Hematopoietic multipotent progenitor cell (in vitro differentiated cells): ENCODE measurements at regions not wholly inside any gene's neighbourhood (a gene's known extent, or its start where the extent isn't known, plus 50 kb on each side); places are given as distances from the start of the nearest gene placed in this dataset.
"Not testable (repeated sequence)": the region's sequence is repeated elsewhere in the genome, so short reads cannot be mapped to it uniquely, and the experiment has no call there.

Experiments
- DNase-seq, 3 donors: peaks; one replicate each; pipeline ENCODE4 v3.0.0-alpha.2; 2011 to 2015; ENCODE audit warnings: low read depth in 2 of 3, low spot score in 2 of 3

DNA sequence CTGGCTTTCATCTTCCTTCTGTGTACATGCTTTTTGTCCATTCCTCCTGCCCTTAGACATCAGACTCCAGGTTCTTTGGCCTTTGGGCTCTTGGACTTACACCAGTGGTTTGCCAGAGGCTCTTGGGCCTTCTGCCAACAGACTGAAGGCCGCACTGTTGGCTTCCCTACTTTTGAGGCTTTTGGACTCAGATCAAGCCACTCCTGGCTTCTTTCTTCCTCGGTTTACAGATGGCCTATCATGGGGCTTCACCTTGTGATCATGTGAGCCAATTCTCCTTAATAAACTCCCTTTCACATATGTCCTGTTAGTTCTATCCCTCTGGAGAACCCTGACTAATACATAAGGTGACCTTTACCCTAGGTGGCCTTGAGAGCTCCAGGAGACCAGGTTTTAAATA is 189.1 kb upstream of the CCNG1 start:
- DNase-seq = no peak

DNA sequence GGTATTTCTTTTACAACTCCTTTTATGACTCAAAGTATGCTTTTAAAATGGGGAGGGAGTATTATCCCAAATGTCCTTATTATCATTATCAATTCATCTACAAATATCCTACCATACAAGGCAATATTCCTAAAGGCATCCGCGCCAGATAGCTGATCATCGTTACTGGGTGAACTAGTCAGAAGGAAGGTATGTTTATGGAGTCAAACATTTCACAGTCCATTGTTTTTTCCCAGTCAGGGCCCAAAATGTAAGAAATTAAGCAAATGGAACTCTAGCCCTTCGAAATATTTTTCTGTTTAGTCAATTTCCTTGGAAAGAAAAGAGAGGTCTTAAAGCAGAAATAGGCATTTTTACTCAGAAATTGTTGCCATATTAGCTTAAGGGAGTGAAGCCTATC is 188.5 kb upstream of the CCNG1 start:
- DNase-seq = no peak

- no peak for DNase-seq
Observed at GRCh38 chr5:163252950-163253349, 184.4 kb upstream of the CCNG1 start.

DNA sequence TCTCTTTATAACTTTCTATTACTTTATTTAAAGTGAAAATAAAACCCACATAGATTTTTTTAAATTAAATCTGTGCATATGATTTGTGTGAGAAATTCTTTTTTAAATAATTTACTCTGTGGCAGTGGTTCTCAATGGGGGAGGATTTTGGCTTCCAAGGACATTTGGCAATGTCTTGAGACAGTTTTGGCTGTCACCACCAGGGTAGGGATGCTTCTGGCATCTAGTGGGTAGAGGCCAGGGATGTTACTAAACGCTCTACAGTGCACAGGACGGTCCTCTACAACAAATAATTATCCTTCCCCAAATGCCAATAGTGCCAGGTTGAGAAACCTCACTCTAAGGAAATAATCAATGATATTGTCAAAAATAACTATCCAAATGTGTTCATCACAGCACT is 177.9 kb upstream of the CCNG1 start:
- DNase-seq = no peak

- no peak for DNase-seq
Observed at GRCh38 chr5:163260471-163260870, 176.9 kb upstream of the CCNG1 start.

DNA sequence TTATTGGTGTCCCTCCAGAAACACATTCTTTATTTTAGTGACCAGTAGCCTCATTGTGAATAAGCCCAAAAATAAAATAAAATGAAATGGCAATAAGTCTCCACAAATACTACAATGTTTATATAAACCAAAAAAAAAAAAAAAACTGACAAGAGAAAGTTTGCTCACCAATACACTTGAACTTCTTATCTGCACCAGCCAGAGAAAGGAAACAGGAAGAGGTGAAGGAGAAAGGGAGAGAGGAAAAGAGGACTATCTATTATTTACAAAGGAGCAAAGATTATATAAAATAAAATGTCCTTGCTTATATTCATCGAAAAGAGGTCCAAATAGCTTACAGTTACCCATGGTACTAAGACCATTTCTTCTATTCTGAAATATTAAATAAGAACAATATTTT is 176.4 kb upstream of the CCNG1 start:
- peak in 2 of 3 donors; percentile 1 to 22 for DNase-seq

DNA sequence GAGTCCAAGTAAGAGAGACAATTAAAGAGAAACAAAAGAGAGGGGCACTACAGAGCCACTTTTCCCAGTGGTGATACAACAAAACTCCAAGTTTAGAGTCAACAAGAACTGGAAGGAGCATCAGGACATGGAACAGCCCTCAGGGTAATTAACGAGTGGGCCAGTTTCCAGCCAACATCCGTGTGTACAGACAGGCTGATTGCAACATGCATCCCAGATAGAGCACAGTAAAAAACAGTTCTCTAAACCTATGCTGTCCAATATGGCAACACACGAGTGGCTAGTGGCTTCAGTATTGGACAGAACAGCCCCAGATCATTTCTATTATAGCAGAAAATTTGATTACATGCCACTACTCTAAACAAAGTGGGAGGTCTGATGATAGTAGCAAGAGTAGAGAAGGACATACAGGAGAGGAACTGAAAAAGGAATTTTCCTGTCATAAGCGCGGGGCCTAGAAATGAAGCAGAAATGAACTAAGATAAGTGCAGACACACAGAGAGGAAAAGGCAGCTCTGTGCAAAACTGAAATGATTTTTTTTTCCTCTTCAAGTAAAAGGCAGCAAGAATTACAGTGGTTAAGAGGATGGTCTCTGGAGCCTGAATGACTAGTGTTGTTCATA is 175.6 kb upstream of the CCNG1 start:
- no peak for DNase-seq

- DNase-seq = not testable (repeated sequence)
Observed at GRCh38 chr5:163266249-163266648, 171.1 kb upstream of the CCNG1 start.

- peak in 2 of 3 donors; percentile 1 to 36 for DNase-seq
Observed at GRCh38 chr5:163269624-163270023, 167.8 kb upstream of the CCNG1 start.

DNA sequence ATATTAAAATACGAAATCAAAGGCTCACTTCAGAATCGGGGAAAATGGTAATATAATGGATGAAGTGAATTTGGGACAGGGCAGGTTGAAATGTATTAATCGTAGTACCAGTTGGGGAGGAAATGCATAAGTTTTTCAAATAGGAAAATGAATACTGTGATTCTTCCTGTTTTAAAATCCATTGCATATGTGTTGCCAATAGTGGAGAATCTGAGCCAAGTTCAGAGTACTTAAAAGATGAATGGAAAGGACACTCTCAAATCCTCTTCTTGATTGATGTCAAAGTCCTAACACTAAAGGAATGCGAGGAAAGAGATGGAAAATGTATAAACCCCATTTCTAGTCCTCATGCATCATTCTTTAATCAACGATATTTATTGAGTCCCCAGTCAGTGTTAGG is 160.9 kb upstream of the CCNG1 start:
- DNase-seq = no peak

DNA sequence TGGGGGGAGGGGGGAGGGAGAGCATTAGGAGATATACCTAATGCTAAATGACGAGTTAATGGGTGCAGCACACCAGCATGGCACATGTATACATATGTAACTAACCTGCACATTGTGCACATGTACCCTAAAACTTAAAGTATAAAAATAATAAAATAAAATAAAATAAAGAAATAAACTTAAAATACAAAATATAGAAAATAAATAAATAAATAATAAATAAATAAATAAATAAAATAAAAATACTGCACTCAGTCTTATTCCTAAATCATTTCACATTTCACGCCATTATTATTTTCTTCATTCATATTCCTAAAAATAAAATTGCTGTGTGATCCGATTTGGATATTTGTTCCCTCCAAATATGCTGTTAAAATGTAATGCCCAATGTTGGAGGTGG is 156.5 kb upstream of the CCNG1 start:
- not testable (repeated sequence) for DNase-seq

DNA sequence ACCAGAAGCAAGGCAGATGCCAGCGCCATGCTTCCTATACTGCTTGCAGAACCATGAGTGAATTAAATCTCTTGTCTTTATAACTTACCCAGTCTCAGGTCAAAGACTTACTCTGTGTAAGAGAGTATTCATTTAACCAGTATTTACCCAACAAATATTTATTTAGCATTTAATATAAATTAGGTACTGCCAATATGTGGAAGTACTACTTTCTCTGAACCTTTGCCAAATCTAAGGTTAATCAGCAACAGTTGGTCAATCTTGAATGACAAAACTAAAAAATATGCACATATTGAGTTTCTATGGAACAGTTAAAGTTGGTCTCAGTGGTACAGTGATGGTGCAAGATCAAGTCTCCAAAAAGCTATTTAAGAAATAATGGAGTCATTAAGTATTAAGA is 155.9 kb upstream of the CCNG1 start:
- DNase-seq = no peak

GRCh38 chr5:163293836-163294235 is 143.6 kb upstream of the CCNG1 start:
- DNase-seq = no peak

GRCh38 chr5:163303718-163304117 is 133.7 kb upstream of the CCNG1 start:
- peak in 1 of 3 donors; percentile 51 for DNase-seq

DNA sequence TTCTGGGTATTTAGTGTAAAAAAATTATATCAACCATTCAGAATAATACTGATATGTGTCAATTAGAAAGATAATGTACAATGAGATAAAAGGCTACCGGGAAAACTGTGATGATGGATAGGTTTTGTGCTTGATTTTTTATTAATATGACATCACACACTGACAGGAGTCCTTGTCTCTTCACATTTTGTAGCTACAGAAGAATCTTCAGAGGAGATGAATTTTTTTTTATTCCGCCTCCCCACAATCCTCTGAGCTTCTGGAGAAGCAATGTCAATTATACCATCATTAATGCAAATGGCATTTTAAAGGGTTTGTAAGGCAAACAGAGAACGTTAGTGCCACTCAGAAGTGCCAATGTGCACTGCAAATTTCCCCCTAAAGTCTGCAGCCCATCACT is 131.7 kb upstream of the CCNG1 start:
- DNase-seq = no peak

DNA sequence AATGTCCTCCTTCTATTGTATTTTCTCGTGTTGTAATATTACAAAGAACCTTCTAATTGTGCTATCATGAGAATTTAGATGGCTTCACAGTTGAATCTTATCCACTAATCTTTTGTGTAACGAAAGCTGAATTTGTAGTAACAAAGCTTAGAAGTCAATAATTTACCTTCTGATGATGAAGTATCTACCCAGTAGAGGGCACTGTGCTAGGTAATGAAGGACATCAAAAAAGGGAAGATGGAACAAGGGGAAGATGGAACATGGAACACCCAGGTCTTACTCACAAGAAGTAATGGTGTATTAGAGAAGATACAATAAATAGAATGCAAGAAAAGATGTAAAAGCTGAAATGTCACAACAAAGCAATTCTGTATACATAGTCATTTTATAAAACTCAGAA is 131.0 kb upstream of the CCNG1 start:
- DNase-seq = peak in 2 of 3 donors; percentile 5 to 46

DNA sequence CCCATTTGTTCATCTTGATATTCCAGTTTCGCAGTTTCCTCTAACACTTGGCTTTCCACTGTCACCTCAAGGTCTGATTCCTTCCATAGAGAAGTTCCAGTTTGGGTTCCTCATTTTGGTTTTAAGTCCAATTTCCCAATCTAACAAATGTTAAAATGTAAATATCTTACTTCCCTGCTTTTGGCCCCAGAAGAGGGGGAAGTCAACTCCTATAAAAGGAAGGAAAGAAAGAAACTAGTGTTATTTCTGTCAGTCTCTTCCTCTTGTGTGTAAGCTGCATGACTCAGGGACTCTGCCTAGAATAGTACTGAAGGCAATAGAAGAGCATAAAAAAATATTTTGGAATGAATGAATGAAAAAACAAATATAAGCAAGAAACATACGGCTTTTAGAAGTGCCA is 127.5 kb upstream of the CCNG1 start:
- no peak for DNase-seq

DNA sequence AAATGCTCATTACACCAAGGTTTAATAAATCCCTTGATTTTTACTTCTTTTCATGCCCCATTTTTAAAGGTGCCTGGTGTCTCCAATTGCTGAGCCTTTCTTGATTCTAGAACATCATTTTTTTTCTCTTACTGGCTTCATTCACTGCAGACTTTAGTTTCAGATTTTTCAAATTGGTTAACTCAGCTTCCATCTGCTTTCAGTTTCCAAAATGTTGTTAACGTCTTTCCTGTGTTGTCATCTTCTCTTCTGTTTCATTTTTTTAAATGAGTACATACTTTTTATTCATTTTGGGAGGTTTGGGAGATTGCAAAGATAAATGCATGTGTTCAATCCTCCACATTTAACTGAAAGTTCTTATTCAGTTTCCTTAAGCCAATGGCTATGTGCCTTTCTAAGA is 126.4 kb upstream of the CCNG1 start:
- no peak for DNase-seq

GRCh38 chr5:163312598-163312997 is 124.8 kb upstream of the CCNG1 start:
- DNase-seq = no peak

GRCh38 chr5:163313049-163313448 is 124.3 kb upstream of the CCNG1 start:
- not testable (repeated sequence) for DNase-seq

DNA sequence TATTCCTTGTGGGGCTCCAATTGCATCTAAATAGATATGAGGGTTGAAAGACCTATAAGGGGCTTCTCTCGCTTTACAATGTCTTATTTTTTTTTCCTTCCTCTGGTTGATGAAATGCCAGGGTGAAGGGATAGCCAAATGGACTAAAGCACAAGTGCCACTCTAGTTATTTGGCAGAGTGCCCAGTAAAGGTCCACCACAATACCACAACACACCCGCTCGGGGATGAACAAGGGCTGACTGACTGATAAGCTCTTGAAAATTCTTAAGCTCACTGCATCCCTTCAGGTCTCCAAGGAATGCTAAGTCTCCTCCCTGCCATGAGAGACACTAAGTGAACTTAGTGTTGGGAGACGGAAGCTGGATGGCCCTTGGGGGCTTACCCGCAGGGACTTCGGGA is 121.0 kb upstream of the CCNG1 start:
- DNase-seq = peak in 1 of 3 donors; percentile 42

- DNase-seq = no peak
Observed at GRCh38 chr5:163318707-163319106, 118.7 kb upstream of the CCNG1 start.

GRCh38 chr5:163321511-163321910 is 115.9 kb upstream of the CCNG1 start:
- DNase-seq = no peak
